ENCODE measurements at regions not wholly inside any gene's neighbourhood (a gene's known extent, or its start where the extent isn't known, plus 50 kb on each side); places are given as distances from the start of the nearest gene placed in this dataset.

DNA sequence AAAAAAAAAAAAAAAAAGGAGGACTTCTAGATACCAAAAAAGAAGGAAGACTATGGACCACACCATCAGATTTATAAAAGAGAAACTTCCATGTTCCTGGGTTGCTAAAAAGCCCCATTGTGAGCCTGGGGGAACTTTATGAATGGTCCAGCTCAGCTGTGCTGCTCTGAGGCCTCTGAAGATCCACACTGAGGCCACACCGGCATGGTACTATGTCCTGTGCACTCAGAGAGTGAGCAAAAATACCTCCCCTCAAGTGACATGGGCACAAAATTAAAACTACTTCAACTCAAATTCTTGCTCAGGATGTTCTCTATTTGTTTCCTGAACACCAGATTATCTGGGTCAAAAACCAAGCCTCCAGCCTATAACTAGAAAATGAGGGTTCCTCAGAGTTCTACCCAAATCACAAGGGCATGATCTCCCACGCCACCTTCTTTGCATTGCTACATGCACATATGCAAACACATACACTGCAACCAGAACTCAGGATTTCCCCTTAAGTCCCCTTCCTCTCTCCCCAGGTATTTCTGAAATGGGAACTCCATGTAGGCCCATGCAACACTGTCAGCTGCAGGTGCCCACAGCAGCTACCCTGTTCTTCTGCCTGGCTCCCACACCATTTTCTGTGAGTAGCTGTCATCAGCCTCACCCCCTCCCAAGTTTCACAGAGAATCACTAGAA lies 94.4 kb downstream of the SH3GLB1 start:
- TF ChIP-seq JUND (IDR thresholded peaks at IDR 0.05) (no peak), SP1 (IDR thresholded peaks at IDR 0.05) (no peak), YY1 (IDR thresholded peaks at IDR 0.05) (no peak), EGR1 (IDR thresholded peaks at IDR 0.05; ENCODE audit: low read depth in 2 of 2) (no peak), RAD21 (IDR thresholded peaks at IDR 0.05) (no peak)
- TF ChIP-seq, protein P1, sequence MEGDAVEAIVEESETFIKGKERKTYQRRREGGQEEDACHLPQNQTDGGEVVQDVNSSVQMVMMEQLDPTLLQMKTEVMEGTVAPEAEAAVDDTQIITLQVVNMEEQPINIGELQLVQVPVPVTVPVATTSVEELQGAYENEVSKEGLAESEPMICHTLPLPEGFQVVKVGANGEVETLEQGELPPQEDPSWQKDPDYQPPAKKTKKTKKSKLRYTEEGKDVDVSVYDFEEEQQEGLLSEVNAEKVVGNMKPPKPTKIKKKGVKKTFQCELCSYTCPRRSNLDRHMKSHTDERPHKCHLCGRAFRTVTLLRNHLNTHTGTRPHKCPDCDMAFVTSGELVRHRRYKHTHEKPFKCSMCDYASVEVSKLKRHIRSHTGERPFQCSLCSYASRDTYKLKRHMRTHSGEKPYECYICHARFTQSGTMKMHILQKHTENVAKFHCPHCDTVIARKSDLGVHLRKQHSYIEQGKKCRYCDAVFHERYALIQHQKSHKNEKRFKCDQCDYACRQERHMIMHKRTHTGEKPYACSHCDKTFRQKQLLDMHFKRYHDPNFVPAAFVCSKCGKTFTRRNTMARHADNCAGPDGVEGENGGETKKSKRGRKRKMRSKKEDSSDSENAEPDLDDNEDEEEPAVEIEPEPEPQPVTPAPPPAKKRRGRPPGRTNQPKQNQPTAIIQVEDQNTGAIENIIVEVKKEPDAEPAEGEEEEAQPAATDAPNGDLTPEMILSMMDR (IDR thresholded peaks at IDR 0.05; ENCODE audit: low read depth, low read length, missing input control): no peak
- TF ChIP-seq, protein P2, sequence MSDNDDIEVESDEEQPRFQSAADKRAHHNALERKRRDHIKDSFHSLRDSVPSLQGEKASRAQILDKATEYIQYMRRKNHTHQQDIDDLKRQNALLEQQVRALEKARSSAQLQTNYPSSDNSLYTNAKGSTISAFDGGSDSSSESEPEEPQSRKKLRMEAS (IDR thresholded peaks at IDR 0.05): no peak
- TF ChIP-seq, protein P3, sequence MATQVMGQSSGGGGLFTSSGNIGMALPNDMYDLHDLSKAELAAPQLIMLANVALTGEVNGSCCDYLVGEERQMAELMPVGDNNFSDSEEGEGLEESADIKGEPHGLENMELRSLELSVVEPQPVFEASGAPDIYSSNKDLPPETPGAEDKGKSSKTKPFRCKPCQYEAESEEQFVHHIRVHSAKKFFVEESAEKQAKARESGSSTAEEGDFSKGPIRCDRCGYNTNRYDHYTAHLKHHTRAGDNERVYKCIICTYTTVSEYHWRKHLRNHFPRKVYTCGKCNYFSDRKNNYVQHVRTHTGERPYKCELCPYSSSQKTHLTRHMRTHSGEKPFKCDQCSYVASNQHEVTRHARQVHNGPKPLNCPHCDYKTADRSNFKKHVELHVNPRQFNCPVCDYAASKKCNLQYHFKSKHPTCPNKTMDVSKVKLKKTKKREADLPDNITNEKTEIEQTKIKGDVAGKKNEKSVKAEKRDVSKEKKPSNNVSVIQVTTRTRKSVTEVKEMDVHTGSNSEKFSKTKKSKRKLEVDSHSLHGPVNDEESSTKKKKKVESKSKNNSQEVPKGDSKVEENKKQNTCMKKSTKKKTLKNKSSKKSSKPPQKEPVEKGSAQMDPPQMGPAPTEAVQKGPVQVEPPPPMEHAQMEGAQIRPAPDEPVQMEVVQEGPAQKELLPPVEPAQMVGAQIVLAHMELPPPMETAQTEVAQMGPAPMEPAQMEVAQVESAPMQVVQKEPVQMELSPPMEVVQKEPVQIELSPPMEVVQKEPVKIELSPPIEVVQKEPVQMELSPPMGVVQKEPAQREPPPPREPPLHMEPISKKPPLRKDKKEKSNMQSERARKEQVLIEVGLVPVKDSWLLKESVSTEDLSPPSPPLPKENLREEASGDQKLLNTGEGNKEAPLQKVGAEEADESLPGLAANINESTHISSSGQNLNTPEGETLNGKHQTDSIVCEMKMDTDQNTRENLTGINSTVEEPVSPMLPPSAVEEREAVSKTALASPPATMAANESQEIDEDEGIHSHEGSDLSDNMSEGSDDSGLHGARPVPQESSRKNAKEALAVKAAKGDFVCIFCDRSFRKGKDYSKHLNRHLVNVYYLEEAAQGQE (IDR thresholded peaks at IDR 0.05): no peak
- TF ChIP-seq, protein P4, sequence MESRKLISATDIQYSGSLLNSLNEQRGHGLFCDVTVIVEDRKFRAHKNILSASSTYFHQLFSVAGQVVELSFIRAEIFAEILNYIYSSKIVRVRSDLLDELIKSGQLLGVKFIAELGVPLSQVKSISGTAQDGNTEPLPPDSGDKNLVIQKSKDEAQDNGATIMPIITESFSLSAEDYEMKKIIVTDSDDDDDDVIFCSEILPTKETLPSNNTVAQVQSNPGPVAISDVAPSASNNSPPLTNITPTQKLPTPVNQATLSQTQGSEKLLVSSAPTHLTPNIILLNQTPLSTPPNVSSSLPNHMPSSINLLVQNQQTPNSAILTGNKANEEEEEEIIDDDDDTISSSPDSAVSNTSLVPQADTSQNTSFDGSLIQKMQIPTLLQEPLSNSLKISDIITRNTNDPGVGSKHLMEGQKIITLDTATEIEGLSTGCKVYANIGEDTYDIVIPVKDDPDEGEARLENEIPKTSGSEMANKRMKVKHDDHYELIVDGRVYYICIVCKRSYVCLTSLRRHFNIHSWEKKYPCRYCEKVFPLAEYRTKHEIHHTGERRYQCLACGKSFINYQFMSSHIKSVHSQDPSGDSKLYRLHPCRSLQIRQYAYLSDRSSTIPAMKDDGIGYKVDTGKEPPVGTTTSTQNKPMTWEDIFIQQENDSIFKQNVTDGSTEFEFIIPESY (IDR thresholded peaks at IDR 0.05): no peak
- TF ChIP-seq, protein P5, sequence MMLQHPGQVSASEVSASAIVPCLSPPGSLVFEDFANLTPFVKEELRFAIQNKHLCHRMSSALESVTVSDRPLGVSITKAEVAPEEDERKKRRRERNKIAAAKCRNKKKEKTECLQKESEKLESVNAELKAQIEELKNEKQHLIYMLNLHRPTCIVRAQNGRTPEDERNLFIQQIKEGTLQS (IDR thresholded peaks at IDR 0.05): no peak
